IPS-NIHi7 (cell line): ENCODE measurements at regions not wholly inside any gene's neighbourhood (a gene's known extent, or its start where the extent isn't known, plus 50 kb on each side); places are given as distances from the start of the nearest gene placed in this dataset.

Experiments
- DNase-seq: peaks from one replicate; pipeline ENCODE4 v3.0.0; 2012; ENCODE audit warnings: mixed read lengths; ENCODE audit errors: extremely low spot score

DNA sequence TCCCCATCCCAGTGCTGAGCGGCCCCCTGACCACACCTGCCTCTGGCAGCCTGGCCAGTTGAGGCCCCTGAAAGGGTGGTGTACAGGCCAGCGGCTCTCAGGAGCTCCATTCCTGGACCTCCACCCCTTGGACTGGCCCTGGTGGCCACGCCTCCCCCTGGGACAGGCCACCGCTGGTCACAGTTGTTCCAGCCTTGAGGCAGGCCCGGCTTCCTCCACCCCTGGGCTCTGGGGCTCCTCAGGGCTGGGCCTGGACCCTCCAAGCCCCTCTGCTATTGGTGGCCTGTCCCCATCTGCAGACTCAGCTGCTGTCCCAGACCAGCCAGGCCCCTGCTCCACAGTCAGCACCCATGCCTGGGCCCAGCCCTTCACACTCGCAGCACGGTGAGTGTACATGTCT is 93.2 kb upstream of the NKX1-1 start:
- DNase-seq, result no peak

GRCh38 chr4:1497189-1497801 is 91.1 kb upstream of the NKX1-1 start:
- DNase-seq, result no peak

- no peak for DNase-seq
Observed at GRCh38 chr4:1496116-1496642, 89.9 kb upstream of the NKX1-1 start.

DNA sequence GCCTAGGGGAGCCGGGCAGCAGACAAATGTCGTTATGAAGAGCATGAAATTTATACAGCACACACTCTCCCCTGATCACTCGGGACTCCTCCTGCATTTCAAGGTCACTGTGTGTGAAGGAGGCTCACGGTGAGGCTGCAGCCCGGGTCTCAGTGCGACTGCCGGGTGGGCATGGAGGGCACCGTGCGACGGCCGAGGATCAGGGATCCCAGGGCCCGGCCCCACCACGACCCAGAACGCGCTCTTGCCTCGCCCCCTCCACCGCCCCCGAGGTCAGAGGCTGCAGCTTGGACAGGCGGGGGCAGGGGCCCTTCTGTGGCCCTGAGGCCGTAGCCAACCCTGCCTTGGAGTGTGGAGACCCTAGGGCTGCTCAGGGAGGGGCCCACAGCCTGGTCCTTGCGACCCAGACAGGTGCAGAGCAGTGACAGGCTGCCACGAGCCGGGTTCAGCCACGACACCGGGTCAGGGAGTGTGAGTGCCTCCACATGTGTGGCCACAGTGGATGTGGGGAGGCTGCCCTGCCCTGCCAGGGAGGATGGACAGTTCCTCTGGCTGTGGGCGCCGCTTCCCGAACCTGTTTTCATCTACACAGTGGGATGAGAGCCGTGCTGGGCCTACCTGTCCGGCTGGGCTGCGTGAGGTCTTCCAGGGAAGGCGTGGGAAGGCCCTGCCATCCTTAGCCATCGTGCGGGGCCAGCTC is 89.3 kb upstream of the NKX1-1 start:
- DNase-seq, result no peak

GRCh38 chr4:1494416-1495315 is 88.4 kb upstream of the NKX1-1 start:
- DNase-seq, result no peak

DNA sequence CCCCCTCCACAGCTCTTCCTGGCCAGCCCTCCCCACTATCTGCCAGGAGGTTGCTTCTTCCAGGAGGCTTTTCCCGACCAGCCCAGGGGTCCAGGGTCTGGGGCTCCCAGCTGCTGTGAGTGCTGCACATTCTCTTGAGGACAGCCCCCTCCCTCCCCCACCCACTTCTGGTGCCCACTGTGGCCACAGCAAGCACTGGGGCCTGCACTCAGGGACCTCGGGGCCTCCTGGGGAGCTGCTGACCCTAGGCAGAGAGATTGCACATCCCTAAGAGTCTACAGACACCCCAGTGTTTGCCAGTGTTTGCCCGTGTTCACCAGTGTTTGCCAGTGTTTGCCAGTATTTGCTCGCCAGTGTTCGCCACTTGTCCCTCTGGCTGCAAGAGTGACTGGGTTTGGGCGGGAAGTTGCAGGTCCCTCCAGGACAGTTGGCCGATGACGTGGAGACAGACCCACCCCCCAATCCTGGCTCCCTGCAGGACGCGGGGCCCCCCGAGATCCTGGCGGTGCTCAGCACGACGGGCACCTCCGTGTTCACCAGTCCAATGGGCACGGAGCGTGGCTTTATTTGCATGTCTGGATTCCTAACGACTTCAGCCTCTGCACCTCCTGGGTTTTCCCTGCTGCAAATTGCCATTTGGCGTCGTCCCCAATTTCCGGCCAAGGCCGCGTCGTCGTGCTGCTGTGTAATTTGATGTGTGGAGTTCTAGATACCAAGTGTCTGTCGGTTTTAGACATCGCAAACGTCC is 87.5 kb upstream of the NKX1-1 start:
- DNase-seq, result no peak

GRCh38 chr4:1492651-1493539 is 86.7 kb upstream of the NKX1-1 start:
- no peak for DNase-seq

- no peak for DNase-seq
Observed at GRCh38 chr4:1492142-1492457, 85.9 kb upstream of the NKX1-1 start.

DNA sequence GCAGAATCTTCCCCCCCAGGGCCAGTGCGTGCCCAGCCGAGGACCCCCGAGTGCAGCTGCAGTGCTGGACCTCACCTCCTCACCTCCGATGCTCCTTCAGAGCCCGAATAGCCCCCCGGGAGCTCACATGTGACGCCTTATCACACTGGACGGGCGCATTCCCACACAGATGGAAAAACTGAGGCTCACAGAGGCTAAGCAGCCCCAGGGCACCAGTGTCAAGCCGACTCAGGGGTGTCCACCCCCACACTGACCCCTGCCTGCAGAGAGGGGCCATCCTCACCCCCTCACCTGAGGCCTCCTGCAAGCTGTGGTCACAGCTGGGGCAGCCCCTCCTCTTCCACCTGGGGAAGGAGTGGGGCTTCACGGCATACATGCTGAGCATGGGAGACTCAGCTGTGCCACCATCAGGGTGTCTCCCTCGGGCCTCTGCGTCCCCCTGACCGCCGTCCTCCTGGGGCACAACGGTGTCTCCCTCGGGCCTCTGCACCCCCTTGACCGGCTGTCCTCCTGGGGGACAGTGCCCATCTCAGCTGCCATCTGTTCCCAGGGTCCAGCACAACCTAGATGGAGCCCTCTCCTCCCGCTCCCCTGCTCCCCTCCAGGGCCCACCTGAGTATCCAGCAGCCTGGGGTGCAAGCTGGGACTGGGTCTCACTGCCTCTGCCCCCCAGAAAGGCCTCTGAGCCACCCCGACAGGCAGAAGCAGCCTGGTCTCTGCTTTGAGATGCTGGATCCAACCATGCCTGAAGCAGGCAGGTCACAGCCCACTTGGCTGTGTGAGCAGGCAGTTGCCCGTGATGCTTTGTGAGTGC is 85.3 kb upstream of the NKX1-1 start:
- DNase-seq, result no peak

DNA sequence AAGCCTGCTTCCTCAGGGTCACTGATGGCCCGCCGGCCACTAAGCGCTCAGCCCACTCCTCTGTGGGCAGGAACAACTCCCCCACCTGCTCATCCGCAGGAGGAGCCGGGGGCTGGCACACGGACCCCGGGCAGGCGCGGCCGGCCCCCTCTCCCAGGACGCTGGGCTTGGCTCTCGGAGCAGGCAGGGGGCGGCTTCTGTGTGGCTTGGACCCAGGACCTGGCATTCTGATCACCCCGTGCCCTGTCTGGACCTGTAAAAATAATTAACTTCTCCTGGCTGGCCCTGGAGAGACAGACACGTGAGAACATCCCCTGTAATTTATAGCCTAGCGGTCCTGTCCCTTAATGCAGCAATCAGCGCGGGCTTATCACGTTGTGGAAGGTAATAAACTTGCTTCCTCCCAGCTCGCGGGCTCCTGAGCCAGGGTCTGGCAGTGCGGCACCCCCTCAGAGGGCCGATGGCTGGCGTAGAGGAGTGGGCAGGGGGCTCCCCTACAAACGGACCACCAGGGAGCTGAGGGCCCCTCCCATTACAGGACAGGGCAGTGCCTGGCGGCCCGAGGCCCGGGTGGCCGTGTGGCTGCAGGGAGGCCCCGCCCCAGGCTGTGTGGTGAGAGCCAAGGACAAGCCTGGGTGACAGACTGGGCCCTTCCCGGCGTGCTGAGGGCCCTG is 84.5 kb upstream of the NKX1-1 start:
- no peak for DNase-seq

DNA sequence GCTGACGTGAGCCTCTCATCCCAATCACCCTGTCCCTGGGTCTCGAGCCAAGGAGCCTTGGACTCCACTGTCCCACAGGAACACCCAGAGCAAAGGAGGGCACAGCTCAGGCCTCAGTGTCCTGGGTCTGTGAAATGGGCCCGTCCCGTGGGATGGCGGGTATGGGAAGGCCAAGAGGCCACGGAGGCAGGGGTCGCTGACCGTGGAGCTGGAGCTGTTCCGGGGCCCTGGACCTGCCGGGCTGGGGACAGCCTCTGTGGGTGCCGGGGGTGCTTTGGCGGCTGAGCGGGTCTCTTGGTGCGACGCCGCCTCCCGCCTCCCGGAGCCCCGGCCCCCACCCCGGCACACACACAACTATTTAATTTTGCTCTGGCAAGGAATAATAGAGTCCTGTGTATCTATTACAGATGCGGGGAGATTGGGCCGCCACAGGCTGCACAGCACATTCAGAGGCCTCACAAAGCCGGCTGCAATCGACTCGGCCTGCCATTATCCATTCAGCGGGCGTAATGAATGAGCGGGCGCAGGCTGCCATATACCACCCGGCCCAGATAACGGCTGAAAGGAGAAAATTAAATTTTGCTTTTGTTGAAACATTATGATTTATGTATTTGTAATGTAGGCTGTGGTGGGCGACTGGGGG is 83.9 kb upstream of the NKX1-1 start:
- DNase-seq, result no peak

- DNase-seq, result no peak
Observed at GRCh38 chr4:1489639-1489995, 83.4 kb upstream of the NKX1-1 start.

DNA sequence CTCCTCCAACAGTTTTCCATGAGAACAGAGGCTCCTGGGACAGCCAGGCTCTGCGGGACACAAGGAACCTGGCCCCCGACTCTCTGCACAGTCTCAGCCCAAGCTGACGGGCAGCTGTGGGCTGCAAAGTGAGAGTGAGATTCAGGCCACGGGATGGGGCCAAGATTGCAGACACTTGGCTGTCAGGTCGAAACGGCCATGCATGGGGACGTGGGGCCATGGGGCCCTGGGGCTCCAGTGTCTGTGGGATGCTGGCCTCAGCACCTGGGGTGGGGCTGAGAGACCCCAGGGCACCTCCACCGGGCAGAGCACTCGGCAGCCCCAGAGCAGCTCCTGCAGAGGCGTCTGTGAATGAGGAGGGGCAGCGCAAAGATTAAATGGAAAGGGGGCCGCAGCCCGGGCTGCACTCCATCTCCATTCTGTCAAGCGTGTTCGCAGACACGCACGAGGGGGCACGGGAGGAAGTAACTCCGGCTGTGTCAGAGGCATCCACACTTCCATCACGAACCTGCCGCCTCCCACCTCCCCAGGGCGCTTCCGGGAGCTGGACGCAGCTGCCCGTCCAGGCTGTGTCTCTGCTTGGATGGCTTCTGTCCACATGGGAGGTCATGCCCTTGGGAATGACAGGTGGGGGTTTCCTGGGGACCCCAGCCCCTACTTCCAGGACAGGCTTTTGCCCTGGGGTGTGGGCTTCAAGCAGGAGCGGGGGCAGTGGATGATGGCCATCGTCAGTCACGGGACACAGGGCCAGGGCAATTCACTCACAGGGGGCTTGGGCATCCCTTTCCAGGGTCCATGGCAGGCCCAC is 82.8 kb upstream of the NKX1-1 start:
- no peak for DNase-seq

DNA sequence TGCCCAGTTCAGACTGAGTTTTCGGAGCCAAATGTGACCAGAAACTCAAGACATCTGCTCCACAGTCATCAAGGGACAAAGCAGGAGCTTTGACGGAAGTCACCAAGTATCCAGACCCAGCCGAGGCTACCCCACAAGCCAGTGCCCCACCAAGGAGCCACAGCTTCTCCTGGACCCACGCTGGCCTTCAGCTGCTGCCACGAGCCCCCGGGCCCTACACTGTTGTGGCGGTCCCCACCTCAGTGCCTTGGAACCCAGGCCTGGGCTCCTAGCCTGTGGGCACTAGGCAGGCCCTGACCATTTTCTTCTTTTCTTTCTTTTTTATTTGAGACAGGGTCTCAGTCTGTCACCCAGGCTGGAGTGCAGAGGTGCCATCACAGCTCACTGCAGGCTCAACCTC is 82.1 kb upstream of the NKX1-1 start:
- no peak for DNase-seq

GRCh38 chr4:1487761-1488160 is 81.5 kb upstream of the NKX1-1 start:
- no peak for DNase-seq

DNA sequence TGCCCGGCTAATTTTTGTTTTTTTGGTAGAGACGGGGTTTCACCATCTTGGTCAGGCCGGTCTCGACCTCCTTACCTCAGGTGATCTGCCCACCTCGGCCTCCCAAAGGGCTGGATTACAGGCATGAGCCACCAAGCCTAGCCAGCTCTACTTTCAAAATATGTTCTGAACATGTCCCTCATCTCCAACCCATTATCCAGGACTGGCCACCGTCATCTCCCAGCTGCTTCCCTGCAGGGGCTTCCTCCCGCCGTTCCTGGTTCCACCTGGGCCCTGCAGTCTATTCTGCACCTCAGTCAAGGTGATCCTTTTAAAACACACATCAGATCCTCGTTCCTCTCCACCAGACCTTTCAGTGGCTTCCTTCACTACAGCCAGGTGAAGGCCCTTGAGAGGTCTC is 80.9 kb upstream of the NKX1-1 start:
- no peak for DNase-seq

DNA sequence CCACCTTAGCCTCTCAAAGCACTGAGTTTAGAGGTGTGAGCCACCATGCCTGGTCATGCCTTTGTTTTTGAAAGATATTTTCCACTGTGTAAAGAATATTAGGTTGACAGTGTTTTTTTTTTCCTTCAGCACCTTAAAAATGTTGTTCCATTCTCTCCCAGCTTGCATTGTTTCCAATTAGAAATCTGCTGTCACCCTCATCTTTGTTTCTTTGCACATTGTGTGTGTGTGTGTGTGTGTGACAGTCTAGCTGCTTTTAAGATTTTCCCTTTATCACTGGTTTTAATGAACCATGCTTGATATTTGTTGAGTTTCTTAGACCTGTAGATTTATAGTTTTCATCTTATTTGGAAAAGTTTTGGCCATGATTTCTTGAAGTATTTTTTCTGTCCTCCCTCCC is 79.0 kb upstream of the NKX1-1 start:
- no peak for DNase-seq

DNA sequence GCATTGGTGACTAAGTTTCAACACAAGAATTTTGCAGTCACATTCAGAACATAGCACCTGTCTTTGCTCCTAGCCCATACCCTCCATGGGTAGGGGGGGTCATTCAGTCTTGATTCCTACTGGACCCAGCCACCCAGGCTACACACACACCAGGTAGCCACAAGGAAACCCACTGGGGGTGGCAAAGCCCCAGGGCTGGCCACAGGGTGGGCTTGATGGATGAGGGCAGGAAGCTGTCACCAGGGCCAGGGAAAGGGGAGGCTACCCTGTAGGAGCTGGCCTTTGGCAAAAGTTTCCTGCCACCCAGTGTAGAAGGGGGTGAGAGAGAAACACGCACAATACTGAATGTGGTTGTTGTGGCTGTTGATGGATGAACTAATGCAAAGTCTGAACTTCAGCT is 74.5 kb upstream of the NKX1-1 start:
- no peak for DNase-seq
